ENCODE measurements at regions not wholly inside any gene's neighbourhood (a gene's known extent, or its start where the extent isn't known, plus 50 kb on each side); places are given as distances from the start of the nearest gene placed in this dataset.
A peak's percentile ranks its signal among the peaks of the same experiment; 100 is the strongest.

DNA sequence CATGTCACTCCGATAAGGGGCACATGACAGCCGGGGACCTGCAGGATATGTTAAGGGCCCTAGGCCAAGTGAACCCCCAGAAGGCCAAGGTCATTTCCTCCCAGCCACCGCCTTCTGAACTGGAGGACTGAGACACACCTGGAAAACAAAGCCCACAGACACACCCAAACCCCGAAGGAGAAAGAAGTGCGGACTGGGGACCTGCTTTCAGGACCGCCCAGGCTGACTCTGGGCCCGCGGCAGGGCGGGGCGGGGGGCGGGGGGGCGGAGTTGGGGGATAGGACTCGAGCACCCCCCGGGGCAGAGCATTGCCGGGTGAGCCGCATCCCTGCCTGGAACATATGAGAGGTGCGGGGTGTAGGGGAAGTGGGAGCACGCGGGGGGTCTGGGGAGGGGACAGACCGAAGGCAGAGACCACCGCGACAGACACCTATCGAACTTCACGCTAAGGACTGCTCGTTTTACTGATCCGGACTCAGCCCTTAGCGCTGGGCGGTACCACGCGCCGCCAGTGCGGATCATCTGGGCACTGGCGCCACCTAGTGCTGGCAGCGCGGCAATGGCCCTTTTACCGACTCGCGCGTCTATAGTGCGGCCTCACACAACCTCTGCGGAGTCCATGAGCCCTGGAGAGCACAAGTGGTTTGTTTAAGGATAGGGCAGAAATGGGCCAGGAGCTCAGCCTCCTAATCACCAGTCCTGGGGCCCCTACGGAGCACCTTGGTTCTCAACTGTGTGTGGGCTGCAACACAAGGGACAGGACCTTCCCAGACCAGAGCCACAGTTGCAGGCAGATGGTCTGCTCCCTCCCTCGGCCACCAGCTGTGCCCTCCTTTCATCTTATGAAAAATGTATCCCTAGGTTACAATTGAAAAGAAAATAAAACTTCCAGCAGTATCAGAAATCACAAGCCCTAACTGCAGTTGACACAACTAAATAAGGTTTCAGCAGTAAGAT, 157.6 kb downstream of the HERPUD2 start:
- H3K4me3 ChIP-seq (ENCODE audit: low read depth, low read length): peak overlapping the region; percentile 50
- TF ChIP-seq, protein P1, sequence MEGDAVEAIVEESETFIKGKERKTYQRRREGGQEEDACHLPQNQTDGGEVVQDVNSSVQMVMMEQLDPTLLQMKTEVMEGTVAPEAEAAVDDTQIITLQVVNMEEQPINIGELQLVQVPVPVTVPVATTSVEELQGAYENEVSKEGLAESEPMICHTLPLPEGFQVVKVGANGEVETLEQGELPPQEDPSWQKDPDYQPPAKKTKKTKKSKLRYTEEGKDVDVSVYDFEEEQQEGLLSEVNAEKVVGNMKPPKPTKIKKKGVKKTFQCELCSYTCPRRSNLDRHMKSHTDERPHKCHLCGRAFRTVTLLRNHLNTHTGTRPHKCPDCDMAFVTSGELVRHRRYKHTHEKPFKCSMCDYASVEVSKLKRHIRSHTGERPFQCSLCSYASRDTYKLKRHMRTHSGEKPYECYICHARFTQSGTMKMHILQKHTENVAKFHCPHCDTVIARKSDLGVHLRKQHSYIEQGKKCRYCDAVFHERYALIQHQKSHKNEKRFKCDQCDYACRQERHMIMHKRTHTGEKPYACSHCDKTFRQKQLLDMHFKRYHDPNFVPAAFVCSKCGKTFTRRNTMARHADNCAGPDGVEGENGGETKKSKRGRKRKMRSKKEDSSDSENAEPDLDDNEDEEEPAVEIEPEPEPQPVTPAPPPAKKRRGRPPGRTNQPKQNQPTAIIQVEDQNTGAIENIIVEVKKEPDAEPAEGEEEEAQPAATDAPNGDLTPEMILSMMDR (IDR thresholded peaks at IDR 0.05; ENCODE audit: insufficient read depth, low read depth, low read length): peak; percentile 92
- DNase-seq (ENCODE audit: low read depth): peak; percentile 56

DNA sequence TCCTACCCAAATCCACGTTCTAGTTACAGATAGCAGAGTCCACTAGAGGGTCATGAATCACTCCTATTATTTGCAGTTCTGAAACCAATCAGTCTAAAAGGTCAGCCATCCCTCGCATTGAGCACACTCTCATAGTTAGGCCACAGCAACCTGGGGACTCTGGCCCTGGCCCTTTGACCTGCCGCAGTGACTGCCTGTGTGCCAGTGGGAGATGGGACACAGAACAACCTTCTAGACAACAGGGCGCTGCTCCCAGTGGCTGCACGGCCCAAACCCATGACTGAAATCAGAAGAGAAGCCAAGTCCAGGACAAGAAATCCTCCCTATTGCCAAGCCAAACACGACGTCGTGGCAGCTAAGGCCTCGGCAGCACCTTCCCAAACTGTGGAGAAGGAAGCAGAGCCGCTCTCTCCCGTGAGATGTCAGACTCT, 158.5 kb downstream of the HERPUD2 start:
- no peak for DNase-seq (ENCODE audit: low read depth)
- TF ChIP-seq, protein P1 (IDR thresholded peaks at IDR 0.05; ENCODE audit: insufficient read depth, low read depth, low read length): no peak
- no peak overlapping the region for H3K4me3 ChIP-seq (ENCODE audit: low read depth, low read length)

DNA sequence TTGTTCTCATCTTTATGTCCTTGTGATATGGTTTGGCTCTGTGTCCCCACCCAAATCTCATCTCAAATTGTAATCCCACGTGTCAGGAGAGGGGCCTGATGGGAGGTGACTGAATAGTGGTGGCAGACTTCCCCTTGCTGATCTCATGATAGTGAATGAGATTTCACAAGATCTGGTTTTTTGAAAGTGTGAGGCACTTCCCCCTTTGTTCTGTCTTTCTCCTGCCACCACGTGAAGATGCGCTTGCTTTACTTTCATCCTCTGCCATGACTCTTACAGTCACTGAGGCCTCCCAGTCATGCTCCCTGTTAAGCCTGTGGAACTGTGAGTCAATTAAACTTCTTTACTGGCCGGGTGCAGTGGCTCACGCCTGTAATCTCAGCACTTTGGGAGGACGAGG, 161.0 kb downstream of the HERPUD2 start:
- no peak overlapping the region for H3K4me3 ChIP-seq (ENCODE audit: low read depth, low read length)
- TF ChIP-seq, protein P1 (IDR thresholded peaks at IDR 0.05; ENCODE audit: insufficient read depth, low read depth, low read length): no peak
- no peak for DNase-seq (ENCODE audit: low read depth)

DNA sequence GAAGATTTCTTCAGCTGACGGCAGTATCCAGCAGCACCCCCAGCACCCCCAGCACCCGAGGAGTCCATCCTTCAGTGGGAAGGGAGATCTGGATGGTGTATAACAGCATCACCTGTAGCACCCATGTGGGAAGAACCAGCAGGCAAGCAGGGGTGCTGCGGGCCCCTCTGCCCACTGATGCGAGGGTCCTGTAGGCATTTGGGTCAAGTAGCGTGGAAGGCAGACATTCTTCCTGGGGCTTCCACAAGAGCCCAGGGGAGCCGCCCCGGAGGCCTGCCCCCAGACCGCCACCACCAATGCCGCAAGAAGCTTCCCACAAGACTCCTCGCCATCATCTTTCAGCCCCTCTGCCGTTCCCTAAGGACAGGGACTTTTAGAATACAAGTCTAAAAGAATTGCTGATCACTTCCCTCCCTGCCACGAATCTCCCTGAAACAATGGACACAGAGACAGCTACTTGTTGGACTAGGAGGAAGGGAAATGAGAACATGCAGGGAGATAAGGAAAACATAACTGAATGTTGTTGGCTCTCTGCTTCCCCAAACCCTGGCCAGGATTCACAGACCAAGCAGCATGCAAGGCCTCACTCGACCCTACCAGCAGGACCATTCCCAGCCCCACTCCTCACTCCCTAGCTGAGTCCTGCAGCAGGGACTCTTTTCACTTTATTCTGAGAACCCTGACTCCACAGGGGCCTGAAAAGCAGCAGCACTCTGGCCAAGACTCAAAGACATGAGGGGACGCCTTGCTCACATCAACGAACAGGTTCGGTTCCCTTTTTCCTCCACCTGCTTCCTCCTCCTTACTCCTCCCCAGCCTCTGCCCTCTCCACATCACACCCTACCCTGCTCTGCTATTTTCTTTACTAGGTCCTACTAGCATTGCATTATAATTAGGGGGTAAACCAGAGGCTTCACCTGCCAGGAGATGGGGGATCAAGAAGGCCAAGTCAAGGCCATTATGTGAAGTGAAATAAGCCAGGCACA, 164.5 kb downstream of the HERPUD2 start:
- TF ChIP-seq, protein P1 (IDR thresholded peaks at IDR 0.05; ENCODE audit: insufficient read depth, low read depth, low read length): no peak
- DNase-seq (ENCODE audit: low read depth): no peak
- no peak overlapping the region for H3K4me3 ChIP-seq (ENCODE audit: low read depth, low read length)

DNA sequence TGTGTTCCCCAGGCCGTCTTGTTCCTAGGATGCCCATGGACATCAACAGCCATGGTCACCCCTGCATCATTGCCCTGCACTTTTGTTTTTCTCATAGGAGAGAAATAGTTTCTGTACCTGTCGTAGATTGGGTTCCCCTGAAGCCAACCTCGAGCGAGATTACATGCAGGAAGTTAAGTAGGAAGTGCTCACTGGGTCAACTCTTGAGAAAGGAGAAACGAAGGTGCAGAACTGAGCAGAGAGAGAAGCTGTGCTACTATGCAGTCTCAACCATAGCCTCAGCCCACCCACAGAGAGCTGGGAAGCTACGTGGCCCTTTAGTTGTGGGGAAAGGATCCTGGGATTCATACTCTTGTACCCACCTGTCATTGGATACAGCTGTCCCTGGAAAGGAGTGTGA, 165.2 kb downstream of the HERPUD2 start:
- TF ChIP-seq, protein P1 (IDR thresholded peaks at IDR 0.05; ENCODE audit: insufficient read depth, low read depth, low read length): no peak
- no peak for DNase-seq (ENCODE audit: low read depth)
- no peak overlapping the region for H3K4me3 ChIP-seq (ENCODE audit: low read depth, low read length)

DNA sequence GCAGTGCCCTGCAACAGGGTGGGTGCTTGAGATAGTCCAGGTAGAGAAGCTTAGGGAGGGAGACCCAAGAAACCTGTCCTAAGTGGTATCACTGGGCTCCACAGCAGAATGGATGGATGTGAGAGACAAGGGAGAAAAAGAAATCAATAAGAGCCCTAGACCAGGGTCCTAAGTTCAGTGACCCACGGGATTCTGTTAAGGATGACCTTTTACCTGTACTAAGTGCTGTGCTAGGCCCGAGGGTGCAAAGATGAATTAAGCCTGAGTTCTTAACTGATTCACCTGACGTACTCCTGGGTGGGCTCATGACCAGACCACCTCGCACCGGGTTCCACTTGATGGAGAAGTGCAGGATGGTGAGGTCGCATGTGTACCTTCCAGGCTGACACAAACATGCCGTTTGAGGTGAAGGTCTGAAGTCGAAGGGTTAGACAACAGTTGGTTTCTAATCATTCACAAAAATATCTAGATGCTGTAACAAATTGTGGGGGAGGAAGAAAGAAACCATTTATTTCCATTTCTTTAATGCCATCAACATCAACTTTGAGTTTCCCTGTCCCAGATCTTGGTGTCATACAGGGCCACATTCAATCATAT, 166.5 kb downstream of the HERPUD2 start:
- TF ChIP-seq, protein P1 (IDR thresholded peaks at IDR 0.05; ENCODE audit: insufficient read depth, low read depth, low read length): no peak
- DNase-seq (ENCODE audit: low read depth): no peak
- H3K4me3 ChIP-seq (ENCODE audit: low read depth, low read length): no peak overlapping the region
